Muscle of back (tissue), 3 donors: ENCODE measurements at regions not wholly inside any gene's neighbourhood (a gene's known extent, or its start where the extent isn't known, plus 50 kb on each side); places are given as distances from the start of the nearest gene placed in this dataset.
"Not testable (repeated sequence)": the region's sequence is repeated elsewhere in the genome, so short reads cannot be mapped to it uniquely, and the experiment has no call there.

Experiments
- DNase-seq, 3 donors: peaks; one replicate each; pipeline versions ENCODE4 v3.0.0 to v3.0.0-alpha.2; 2013

DNA sequence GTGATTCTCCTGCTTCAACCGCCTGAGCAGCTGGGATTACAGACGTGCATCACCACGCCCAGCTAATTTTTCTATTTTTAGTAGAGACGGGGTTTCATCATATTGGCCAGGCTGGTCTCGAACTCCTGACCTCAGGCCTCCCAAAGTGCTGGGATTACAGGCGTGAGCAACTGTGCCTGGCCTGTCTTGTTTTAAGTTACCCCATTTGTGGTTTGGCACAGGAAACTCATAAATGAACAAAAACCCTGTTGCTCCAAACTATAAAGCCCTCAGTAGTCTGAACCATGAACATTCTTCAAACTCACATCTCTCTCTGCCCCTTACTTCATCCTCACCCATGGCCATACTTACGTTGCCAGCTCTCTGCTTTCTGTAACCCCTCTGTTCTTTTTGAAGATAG lies 61.7 kb downstream of the RHOU start:
- DNase-seq = not testable (repeated sequence)

GRCh38 chr1:228798035-228798434 lies 62.8 kb downstream of the RHOU start:
- DNase-seq = no peak

DNA sequence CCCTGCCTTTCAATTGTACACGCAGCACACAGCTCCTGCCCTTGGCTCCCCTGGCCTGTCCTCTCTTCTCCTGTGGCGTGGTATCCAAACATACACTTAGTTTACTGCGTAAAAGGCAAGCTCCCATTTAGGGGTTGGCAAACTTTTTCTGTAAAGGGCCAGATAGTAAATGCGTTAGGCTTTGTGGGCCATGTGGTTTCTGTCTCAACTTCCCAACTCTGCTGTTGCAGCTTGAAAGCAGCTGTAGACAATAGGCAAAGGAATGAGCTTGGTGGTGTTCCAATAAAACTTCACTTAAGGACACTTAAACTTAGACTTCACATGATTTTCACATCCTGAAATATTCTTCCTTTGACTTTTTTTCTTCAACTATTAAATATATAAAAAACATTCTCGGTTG lies 63.3 kb downstream of the RHOU start:
- DNase-seq = peak; percentile 13 to 69 (median 41)

GRCh38 chr1:228799924-228800323 lies 64.6 kb downstream of the RHOU start:
- DNase-seq = no peak

DNA sequence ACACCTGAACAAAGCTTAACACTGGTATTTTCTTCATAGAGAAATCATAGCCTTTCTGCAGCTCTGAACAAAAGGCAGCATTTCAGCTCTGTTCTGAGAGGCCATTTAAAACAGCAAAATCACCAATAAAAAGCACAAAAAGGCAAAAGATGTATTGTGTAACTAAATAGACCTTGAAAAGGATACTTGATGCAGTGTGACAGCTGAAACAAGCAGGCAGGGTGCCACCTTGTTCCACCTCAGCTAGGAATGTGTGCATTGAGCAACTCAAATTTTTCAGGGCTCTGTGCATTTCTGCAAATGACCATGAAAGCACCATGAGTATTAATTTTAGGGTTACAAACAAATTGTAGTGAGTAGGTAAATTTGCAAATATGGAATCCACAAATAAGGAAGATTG lies 65.8 kb downstream of the RHOU start:
- no peak for DNase-seq

DNA sequence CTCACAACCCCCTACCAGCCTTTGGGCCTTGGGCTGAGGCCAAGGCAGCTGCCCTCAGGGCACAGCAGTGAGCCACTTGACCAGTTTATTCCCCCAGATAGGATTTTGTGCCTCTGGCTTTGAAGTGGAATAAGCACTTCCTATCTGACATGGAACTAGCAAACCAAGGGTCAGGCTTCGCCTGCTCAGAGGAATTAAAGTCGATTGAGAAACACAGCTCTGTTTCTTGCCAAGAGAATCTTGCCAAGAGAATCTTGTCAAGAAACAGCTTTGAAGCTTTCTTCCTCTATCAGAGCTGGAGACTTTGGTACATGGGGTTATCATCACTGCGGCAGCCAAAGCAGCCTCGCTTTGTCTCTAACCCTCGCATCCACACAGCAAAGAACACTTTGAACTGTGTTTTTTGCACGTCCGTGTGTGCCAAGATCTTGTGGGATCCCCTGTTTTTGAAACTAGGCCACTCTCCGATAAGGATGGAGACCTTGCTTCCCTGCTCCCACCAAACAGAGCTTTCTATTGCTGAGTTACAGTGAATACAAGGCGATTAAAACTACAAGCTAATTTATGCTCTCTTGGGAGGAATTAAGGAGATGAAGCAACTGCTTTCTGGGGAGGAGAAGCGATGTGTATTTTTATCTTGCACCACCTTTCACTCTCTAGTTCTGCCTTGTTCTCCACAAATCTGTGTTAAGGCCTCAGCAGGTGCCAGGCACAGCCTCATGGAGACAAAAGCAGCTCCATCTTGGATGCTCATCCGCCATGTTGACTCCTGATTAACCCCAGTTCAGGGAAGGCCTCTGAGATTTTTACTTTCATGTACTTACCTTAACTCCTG lies 67.3 kb downstream of the RHOU start:
- peak; percentile 28 to 82 (median 58) for DNase-seq

- DNase-seq = no peak
These were observed 68.1 kb downstream of the RHOU start for GRCh38 chr1:228803421-228803820.

- DNase-seq = no peak
These were observed 68.9 kb downstream of the RHOU start for GRCh38 chr1:228804173-228804572.

DNA sequence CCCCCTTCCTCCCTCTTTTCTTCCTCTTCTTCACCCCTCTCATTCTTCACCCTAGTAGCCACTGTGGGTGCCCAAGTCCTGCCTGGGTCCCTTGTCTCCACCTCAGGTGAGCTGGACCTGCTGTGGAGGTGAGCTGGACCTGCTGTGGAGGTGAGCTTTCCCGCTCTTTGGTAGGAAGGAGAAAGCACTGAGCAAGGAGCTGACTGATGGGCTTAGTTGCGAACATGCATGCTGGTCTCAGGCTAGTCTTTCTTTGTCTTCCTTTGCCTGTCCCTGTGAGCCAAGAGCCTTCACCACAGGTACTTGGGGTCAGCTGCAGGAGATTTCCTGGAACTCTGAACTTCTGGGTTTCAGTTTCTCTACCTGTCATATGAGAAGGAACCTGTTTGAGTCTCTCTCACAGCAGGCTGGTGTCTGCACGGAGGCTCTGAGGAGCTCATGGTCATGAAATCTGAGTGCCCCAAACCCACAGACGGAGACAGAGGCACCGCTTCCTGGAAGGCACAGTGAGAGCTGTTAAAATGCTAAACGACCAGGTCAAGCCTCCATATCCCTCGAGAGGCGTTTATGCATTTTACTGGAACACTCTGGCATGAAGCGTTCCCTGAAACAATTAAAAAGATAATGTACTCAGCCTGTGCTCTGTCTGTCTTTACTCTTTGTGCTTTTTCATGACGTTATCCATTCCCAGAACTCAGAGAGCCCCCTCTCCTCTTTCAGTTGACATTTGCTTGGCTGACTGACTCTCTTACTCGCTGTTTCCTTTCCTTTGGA lies 69.5 kb downstream of the RHOU start:
- DNase-seq = peak; percentile 14 to 77 (median 48)

DNA sequence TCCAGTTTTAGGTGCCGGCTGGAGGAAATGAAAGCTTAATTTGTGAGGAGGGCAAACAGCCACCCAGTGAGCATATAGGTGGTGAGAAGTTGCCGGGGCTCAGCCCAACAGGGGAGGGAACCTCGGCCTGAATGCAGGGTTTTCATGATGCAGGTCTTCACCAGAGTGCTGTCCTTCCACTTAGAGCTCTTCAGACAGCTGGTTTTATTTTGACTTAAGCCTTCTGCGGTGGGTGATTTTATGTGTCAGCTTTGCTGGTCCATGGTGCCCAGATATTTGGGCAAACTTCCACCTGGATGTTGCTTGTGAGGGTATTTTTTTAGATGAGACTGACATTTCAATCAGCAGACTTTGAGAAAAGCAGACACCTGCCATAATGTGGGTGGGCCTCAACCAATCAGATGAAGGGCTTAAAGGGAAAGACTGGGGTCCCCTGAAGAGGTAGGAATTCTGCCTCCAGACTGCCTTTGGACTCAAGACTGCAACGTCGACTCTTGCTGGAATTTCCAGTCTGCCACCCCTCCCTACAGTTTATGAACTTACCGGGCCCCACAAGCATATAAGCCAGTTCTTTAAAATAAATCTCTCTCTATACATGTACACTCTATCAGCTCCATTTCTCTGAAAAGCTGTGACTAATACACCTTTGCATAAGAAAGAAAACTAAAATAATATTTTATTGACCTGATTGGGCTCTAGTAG lies 72.8 kb downstream of the RHOU start:
- no peak for DNase-seq

DNA sequence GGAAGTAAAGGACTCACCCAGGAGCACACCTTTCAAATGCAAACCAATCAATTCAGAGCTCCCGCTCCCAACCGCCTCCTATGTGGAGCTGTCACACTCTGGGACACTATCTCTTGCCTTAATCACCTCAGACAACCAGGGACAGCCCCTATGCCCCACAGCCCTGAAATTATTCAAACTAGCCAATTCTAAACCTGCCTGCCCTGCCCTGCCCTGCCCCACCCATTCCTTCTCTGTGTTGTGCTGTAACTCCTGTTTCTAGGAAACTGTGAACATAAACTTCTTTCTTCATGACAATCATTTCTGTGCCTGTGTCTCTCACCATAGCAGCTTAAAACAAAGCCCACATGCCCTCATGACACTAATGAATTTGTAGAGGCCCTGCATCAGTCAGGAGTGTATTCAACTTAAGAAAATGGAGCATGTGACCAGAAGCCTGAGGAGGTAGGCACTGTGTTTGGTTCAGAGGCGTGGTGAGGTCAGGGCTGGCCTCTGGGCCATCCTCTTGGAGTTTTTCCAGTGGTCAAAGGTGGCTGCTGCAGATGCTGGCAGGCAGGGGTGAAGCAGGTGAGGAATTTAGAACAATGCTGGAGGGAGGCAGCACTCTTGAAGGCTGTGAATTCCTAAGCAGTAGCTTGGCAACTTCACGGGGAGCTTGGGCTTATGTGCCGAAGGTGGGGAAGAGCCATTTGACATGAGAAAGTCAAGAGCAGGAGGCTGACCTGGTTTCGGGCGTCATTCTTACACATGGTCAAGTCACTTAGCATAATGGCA lies 74.5 kb downstream of the RHOU start:
- DNase-seq = no peak

- DNase-seq = no peak
These were observed 75.1 kb downstream of the RHOU start for GRCh38 chr1:228810395-228810758.

DNA sequence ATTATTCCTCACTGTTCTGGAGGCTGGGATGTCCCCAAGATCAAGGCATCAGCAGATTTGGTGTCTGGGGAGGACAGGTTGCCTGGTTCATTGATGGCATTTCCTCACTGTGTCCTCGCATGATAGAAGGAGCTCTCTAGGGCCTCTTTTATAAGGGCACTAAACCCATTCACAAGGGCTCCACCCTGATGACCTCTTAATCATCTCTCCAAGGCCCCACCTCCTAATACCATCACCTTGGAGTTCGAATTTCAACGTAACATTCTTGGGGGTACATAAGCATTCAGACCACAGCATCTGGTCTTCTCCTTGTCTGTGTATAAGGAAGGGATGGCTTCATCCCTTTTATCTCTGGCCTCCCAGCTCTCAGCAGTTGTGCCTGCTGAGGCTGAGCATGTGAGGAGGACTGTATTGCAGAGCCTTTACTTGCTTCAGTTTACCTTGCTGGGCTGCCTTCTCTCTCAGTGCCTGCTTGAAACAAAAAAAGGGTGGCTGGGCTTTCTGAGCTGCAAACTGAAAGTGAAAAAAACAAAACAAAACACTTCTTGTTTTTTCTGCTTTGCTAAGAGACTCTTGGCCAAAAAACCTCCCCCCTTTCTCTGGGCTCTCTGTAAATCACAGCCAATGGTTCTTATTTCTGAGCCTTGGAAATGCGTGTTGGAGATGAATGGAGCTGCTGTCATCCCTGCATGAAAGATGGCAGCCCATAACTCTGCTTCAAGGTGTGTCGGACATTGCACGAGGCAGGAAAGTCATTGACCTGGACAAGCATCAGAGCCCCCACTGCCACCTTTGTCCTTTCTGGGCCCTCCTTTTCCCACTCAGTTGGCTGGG lies 75.8 kb downstream of the RHOU start:
- peak in 2 of 3 donors; percentile 29 to 68 for DNase-seq

GRCh38 chr1:228811712-228812305 lies 76.5 kb downstream of the RHOU start:
- no peak for DNase-seq

DNA sequence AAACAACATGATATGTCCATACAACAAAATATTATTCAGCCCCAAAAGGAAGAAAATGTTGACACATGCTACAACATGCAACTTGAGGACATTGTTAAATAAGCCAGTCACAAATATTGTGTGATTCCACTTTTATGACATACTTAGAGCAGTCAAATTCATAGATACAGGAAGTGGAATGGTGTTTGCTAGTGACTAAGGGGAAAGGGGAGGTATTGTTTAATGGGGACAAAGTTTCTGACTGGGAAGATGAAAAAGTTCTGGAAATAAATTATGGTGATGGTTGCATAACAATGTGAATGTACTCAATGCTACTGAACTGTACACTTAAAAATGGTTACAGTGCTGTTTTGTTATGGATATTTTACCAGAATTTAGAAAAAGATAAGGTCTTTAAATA lies 77.7 kb downstream of the RHOU start:
- no peak for DNase-seq

GRCh38 chr1:228814176-228814575 lies 78.9 kb downstream of the RHOU start:
- no peak for DNase-seq

DNA sequence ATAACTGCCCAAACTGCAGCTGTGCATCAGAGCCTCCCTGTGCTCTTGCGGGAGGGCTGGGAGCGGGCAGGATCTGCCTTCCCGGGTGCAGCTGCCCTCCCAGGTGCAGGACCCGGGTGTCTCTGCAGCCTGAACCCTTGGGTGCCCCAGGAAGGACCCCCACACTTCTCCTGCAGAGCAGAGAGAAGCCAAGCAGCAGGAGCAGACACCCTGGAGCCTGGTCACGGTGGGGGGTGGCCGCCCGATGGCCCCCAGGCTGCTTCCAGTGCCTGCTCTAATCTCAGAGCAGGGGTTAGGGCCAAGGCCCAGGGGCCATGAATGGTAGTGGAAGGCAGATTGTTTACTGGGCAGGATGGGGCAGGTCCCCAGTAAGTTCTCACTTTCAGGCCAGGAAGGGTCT lies 83.0 kb downstream of the RHOU start:
- no peak for DNase-seq

DNA sequence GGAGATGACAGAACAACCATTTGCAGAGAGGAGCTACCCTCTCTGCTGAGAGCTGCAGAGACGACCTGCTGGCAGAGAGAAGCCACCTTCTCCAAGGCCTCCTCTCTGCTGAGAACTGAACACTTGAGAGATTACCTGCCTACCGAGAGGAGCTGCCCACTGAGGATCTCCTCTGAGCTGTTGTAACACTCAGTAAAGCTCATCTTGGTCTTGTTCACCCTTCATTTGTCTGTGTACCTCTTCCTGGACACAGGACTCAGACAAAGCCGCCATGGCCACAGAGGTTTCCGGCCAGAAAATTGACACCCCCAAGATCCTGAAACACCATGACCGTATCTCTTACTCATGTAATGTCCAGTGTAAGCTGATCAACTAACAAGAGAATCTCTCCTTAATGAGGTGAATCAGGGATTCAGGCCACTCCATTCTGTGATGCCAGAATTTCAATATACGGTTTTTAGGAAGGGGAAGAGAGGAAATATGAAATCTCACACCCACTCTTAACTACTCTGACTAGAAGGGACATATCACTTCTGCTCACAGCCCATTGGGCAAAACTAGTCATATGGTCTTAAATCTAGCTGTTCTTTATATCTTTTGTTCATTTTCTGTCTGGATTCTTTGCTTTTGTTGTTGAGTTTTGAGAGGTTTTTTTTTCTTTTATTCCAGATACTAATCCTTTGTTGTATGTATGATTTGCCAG lies 83.8 kb downstream of the RHOU start:
- no peak for DNase-seq

DNA sequence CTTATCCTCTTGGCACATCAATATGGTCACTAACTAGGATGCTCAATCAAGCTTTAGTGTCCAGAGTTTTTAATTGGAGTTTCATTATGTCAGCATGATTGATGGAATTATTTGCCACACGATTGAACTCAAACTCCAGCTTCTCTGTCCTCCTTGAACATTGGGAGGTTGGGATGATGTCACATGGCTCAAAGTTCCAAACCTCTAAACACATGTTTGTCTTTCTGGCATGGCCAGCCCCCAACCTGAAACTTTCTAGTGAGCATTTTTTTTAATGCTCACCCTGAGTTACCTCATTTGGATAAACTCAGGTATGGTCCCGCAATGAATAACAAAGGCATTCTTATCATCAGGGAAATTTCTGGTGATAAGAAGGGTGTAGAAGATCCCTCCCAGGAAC lies 86.0 kb downstream of the RHOU start:
- no peak for DNase-seq

GRCh38 chr1:228823200-228823599 lies 87.9 kb downstream of the RHOU start:
- no peak for DNase-seq
